ENCODE measurements at regions not wholly inside any gene's neighbourhood (a gene's known extent, or its start where the extent isn't known, plus 50 kb on each side); places are given as distances from the start of the nearest gene placed in this dataset.

DNA sequence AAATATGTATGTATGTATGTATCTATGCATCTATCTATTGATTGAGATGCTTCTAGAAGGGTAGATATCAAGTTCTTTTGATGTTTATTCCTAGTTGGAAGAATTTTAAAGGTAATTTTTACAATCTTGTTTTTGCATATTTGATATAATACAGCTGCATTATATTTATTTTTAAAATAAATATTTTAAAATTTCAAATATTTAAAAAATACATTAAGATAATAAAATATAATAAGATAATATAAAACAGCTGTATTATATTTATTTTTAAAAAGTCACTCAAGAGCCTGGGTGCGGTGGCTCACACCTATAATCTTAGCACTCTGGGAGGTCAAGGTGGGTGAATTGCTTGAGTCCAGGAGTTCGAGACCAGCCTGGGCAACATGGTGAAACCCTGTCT, 92.5 kb downstream of the LIPG start:
- TF ChIP-seq, protein P1, sequence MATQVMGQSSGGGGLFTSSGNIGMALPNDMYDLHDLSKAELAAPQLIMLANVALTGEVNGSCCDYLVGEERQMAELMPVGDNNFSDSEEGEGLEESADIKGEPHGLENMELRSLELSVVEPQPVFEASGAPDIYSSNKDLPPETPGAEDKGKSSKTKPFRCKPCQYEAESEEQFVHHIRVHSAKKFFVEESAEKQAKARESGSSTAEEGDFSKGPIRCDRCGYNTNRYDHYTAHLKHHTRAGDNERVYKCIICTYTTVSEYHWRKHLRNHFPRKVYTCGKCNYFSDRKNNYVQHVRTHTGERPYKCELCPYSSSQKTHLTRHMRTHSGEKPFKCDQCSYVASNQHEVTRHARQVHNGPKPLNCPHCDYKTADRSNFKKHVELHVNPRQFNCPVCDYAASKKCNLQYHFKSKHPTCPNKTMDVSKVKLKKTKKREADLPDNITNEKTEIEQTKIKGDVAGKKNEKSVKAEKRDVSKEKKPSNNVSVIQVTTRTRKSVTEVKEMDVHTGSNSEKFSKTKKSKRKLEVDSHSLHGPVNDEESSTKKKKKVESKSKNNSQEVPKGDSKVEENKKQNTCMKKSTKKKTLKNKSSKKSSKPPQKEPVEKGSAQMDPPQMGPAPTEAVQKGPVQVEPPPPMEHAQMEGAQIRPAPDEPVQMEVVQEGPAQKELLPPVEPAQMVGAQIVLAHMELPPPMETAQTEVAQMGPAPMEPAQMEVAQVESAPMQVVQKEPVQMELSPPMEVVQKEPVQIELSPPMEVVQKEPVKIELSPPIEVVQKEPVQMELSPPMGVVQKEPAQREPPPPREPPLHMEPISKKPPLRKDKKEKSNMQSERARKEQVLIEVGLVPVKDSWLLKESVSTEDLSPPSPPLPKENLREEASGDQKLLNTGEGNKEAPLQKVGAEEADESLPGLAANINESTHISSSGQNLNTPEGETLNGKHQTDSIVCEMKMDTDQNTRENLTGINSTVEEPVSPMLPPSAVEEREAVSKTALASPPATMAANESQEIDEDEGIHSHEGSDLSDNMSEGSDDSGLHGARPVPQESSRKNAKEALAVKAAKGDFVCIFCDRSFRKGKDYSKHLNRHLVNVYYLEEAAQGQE (IDR thresholded peaks at IDR 0.05; ENCODE audit: insufficient read depth in 1 of 2, low read depth in 2 of 2, low read length in 2 of 2) = no peak
- no peak for TF ChIP-seq POLR2AphosphoS5 (IDR thresholded peaks at IDR 0.05; ENCODE audit: low read depth, low read length)
- TF ChIP-seq SIN3A (IDR thresholded peaks at IDR 0.05; ENCODE audit: borderline replicate concordance, insufficient read depth, low read length) = no peak
- TF ChIP-seq FOXP2 (optimal IDR thresholded peaks at IDR 0.05; ENCODE audit: borderline replicate concordance, extremely low read depth, extremely low read length, insufficient read depth) = no peak
- TF ChIP-seq TAF1 (IDR thresholded peaks at IDR 0.05; ENCODE audit: borderline replicate concordance, insufficient read depth, low read length) = no peak

DNA sequence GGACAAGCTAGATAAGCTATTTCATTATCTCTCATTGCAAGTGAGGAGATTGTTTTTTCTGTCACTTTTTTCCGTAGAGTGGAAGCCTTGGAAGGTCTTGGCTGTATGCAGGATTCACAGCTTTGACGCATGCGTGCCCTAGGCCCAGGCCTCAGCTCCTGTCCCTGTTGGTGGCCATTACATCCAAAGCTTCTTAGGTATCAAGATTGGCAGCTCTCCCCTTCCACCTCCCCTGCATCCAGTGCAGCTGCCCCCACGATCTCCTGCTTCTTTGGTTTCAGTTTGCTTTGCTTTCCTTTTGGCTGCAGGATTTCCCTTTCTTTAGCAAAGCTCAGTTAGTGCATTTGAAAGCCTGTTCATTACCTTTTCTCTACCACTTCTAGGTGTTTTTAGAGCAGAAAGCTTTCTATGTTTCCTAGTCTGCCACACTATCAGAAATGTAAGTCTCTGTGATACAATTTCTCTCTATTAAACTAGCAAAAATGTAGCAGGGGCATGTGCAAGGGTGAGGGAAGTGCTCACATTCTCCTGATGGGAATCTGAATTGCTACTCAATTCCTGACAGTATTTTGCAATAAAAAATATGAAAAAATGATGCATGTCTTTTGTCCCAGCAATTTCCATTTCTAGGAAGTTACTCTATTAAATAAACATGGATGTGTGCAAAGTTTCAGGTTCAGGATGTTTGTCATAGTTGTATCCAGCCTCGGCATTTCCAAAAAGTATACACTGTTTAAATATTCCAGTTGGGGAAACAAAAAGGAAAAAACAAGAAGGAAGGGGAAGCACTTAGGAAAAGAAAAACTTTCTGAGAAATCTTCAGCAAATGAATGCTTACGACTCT, 91.2 kb downstream of the LIPG start:
- TF ChIP-seq TAF1 (IDR thresholded peaks at IDR 0.05; ENCODE audit: borderline replicate concordance, insufficient read depth, low read length) (no peak), FOXP2 (optimal IDR thresholded peaks at IDR 0.05; ENCODE audit: borderline replicate concordance, extremely low read depth, extremely low read length, insufficient read depth) (no peak), POLR2AphosphoS5 (IDR thresholded peaks at IDR 0.05; ENCODE audit: low read depth, low read length) (no peak), SIN3A (IDR thresholded peaks at IDR 0.05; ENCODE audit: borderline replicate concordance, insufficient read depth, low read length) (no peak)
- TF ChIP-seq, protein P1 (IDR thresholded peaks at IDR 0.05; ENCODE audit: insufficient read depth in 1 of 2, low read depth in 2 of 2, low read length in 2 of 2) = no peak

DNA sequence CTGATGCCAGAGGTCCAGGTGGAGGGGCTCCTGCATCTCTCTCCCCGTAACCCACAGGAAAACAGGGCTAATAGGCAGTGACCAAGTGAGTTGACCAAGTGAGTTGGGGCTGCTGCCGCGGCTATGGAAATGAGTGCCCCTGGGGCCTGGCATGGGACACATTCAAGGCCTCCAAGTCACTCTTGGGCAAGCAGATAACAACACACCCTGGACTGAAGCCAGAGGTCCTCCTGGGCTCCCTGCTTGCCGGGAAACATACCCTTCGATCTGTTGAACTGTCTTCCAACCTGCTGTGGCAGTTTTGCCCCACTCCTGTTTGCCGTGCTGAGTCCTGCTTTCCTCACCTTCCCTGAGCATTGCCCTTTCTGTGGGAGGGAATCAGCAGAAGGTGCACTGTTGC, 89.2 kb downstream of the LIPG start:
- TF ChIP-seq, protein P1 (IDR thresholded peaks at IDR 0.05; ENCODE audit: insufficient read depth in 1 of 2, low read depth in 2 of 2, low read length in 2 of 2) = no peak
- TF ChIP-seq POLR2AphosphoS5 (IDR thresholded peaks at IDR 0.05; ENCODE audit: low read depth, low read length) (no peak), TAF1 (IDR thresholded peaks at IDR 0.05; ENCODE audit: borderline replicate concordance, insufficient read depth, low read length) (no peak), SIN3A (IDR thresholded peaks at IDR 0.05; ENCODE audit: borderline replicate concordance, insufficient read depth, low read length) (no peak), FOXP2 (optimal IDR thresholded peaks at IDR 0.05; ENCODE audit: borderline replicate concordance, extremely low read depth, extremely low read length, insufficient read depth) (no peak)

DNA sequence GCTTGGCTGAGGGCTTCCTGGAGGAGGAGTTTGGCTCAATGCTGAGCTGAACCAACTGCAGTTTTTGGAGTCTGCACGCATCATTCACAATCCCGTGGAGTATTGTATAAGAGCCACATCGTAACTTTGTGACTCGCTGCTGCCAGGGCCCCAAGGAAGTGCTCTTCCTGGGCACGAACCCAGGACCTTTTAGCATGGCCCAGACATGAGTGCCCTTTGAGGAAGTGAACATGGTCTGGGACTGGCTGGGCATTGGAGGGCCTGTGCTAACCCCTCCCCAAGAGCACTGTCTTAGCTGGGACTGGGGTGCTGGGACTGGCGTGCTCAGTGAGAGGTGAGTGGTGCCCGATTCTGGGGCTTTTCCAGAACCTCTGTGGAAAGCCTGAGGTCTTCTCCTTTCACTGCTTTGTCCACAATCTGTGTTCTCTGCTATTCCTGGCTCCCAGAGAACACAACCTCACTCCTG, 88.6 kb downstream of the LIPG start:
- TF ChIP-seq TAF1 (IDR thresholded peaks at IDR 0.05; ENCODE audit: borderline replicate concordance, insufficient read depth, low read length) (no peak), POLR2AphosphoS5 (IDR thresholded peaks at IDR 0.05; ENCODE audit: low read depth, low read length) (no peak), FOXP2 (optimal IDR thresholded peaks at IDR 0.05; ENCODE audit: borderline replicate concordance, extremely low read depth, extremely low read length, insufficient read depth) (no peak), SIN3A (IDR thresholded peaks at IDR 0.05; ENCODE audit: borderline replicate concordance, insufficient read depth, low read length) (no peak)
- TF ChIP-seq, protein P1 (IDR thresholded peaks at IDR 0.05; ENCODE audit: insufficient read depth in 1 of 2, low read depth in 2 of 2, low read length in 2 of 2) = no peak

Measured in PFSK-1 (cell line).